Neutrophil (primary cell): ENCODE measurements at regions not wholly inside any gene's neighbourhood (a gene's known extent, or its start where the extent isn't known, plus 50 kb on each side); places are given as distances from the start of the nearest gene placed in this dataset.

Source experiments
- H3K27ac ChIP-seq: fragments of 200-600 bp; sonication (generic); 2 replicates; pipeline ENCODE4 v1.5.1; 2016; ENCODE audit warnings: mild to moderate bottlenecking, moderate library complexity
- H3K27me3 ChIP-seq: fragments of 200-600 bp; sonication (generic); 2 replicates; pipeline ENCODE4 v1.6.0; 2016; ENCODE audit warnings: mild to moderate bottlenecking
- H3K36me3 ChIP-seq: fragments of 200-600 bp; sonication (generic); 2 replicates; pipeline ENCODE4 v1.5.1; 2017
- H3K4me1 ChIP-seq, 2 experiments: fragments of 200-600 bp in 1 of 2; sonication (generic) in 1 of 2; 1 replicate in 1 of 2; 2 replicates in 1 of 2; pipeline versions ENCODE4 v1.5.1 to v1.6.1; 2013 to 2016; ENCODE audit warnings: low read depth in 1 of 2, low read length in 1 of 2, mild to moderate bottlenecking in 1 of 2, moderate library complexity in 1 of 2; ENCODE audit not compliant: control insufficient read depth in 1 of 2, insufficient read depth in 1 of 2
- H3K4me3 ChIP-seq, 2 experiments: fragments of 200-600 bp in 1 of 2; sonication (generic) in 1 of 2; 1 replicate in 1 of 2; 2 replicates in 1 of 2; pipeline ENCODE4 v1.5.1; 2013 to 2016; ENCODE audit warnings: low read depth in 1 of 2, low read length in 1 of 2, mild to moderate bottlenecking in 1 of 2, moderate library complexity in 1 of 2
- H3K9me3 ChIP-seq: fragments of 200-600 bp; sonication (generic); 2 replicates; pipeline ENCODE4 v1.5.1; 2016
- TF ChIP-seq, protein P1 (sequence below): fragments of 200-600 bp; sonication (generic); IDR thresholded peaks from 2 replicates; pipeline ENCODE4 v1.5.1; 2016; ENCODE audit warnings: antibody characterized with exemption

GRCh38 chr2:60309941-60310660 is 243.4 kb downstream of the BCL11A start:
- no peak overlapping the region for H3K27ac ChIP-seq
- no peaks in the 10 kb centered on the region for H3K9me3 ChIP-seq
- H3K4me1 ChIP-seq = peaks cover 5 to 7% of the 10 kb centered on the region in 2 experiments
- TF ChIP-seq, protein P1, sequence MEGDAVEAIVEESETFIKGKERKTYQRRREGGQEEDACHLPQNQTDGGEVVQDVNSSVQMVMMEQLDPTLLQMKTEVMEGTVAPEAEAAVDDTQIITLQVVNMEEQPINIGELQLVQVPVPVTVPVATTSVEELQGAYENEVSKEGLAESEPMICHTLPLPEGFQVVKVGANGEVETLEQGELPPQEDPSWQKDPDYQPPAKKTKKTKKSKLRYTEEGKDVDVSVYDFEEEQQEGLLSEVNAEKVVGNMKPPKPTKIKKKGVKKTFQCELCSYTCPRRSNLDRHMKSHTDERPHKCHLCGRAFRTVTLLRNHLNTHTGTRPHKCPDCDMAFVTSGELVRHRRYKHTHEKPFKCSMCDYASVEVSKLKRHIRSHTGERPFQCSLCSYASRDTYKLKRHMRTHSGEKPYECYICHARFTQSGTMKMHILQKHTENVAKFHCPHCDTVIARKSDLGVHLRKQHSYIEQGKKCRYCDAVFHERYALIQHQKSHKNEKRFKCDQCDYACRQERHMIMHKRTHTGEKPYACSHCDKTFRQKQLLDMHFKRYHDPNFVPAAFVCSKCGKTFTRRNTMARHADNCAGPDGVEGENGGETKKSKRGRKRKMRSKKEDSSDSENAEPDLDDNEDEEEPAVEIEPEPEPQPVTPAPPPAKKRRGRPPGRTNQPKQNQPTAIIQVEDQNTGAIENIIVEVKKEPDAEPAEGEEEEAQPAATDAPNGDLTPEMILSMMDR = no peak
- H3K36me3 ChIP-seq = no peaks in the 10 kb centered on the region
- H3K27me3 ChIP-seq = no peaks in the 10 kb centered on the region
- no peak overlapping the region for H3K4me3 ChIP-seq

DNA sequence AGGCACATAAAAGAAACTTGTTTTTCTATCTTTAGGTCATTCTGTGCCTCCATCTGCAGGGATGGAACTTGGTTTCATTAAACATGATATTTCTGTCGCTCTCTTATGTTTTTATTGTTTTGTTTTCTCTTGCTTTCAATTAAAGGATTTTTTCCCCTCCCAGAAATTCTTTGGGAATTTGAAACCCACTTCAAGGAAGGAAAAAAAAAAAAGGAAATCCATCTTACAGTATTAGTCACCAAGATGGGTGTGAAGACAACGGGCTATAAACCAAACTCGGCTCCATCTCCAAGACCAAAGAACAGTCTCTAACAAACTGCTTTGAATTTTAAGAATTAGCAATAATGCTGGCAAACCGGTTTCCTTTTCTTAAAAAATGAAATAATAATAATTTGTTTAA is 244.1 kb downstream of the BCL11A start:
- H3K27ac ChIP-seq = no peak overlapping the region

DNA sequence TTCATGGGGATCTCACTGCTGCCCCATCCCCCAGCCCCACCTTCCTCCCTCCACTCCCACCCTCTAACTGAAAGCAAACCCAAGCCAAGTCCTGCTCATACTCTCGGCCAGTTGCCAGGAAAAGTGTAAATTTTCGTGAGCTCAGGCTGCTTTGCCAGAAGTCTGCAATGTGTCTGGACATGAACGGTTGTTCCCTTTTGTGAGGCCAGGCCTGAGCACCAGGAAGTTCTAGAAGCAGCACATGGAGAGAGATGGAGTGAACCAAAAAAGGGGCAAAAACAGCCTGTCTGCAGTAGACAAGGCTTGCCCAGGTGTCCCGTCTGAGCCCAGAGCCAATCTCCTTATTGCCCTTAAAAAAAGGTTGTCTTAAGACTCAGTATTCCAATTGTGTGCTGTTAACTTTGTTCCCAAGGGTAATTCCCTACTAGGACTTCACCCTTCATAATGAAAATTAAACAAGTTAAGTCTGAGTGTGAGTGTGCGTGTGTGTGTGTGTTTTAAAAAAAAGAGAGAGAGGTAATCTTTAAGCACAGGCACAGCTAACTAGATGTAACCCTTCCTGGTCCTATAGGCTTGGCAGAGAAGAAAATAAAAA is 247.1 kb downstream of the BCL11A start:
- Histone ChIP-seq H3K9me3 (no peaks in the 10 kb centered on the region), H3K27me3 (no peaks in the 10 kb centered on the region), H3K36me3 (no peaks in the 10 kb centered on the region), H3K4me1 (peaks cover 30 to 35% of the 10 kb centered on the region in 2 experiments), H3K4me3 (no peak overlapping the region), H3K27ac (no peak overlapping the region)
- TF ChIP-seq, protein P1 = no peak

More for the DNA sequence above, 244.1 kb downstream of the BCL11A start:
- no peaks in the 10 kb centered on the region for H3K9me3 ChIP-seq
- no peaks in the 10 kb centered on the region for H3K36me3 ChIP-seq
- no peak overlapping the region for H3K4me3 ChIP-seq
- TF ChIP-seq, protein P1 = no peak
- H3K27me3 ChIP-seq = no peaks in the 10 kb centered on the region
- H3K4me1 ChIP-seq = peaks cover 5 to 9% of the 10 kb centered on the region in 2 experiments

DNA sequence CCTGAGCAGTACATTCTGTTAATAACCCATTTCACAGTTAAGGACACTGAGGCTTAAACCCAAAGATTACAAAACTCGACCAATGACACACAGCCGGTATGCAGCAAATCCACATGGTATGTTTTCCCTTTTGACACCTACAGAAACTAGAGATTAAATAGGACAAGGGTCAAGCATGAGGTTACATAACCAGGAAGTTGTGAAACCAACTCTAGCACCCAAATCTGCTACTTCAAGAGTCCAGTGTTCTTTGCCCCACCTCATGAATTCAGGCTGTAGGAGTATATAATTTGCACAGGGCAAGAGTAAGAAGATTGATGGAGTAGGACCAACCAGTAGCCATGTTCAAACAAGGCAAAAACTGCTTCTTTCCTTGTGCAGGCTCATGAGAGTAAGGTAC is 249.8 kb downstream of the BCL11A start:
- no peaks in the 10 kb centered on the region for H3K9me3 ChIP-seq
- peaks cover 30 to 35% of the 10 kb centered on the region in 2 experiments for H3K4me1 ChIP-seq
- TF ChIP-seq, protein P1 = no peak
- peak overlapping the region; percentile 24 for H3K27ac ChIP-seq
- H3K4me3 ChIP-seq = no peak overlapping the region
- H3K27me3 ChIP-seq = no peaks in the 10 kb centered on the region
- no peaks in the 10 kb centered on the region for H3K36me3 ChIP-seq

DNA sequence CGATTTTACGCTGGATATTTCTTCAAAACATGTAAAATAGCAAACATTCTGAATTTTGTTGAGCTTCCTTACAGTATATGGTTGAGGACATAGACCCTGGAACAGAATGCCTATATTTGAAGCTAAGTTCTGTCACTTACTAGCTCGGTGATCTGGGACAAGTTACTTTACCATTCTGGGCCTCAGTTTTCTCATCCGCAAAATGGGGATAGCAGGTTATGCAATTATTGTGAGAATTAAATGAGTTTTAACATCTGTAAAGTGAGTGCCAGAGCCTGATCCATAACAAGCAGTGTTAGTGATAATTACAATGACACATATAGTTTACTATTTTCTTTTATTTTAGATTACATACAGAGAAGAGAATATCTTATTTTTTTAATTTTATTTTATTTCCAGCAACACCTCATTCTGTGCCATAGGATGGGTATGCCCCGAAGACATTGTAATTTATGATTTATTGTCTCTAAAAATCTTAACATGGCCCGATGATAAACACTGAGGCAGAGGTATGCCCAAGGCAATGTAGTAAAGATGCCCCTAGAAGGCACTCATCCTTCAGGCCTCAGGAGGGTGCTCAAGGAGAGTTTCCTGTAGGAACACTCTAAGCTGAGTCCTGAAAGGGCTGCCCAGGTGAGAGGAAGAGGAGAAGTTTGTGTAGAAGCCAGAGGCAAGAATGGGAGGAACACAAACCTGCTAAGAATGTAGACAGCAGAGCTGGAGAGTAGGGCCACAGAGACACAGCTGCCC is 250.9 kb downstream of the BCL11A start:
- H3K27me3 ChIP-seq = no peaks in the 10 kb centered on the region
- H3K4me1 ChIP-seq = peaks cover 30 to 35% of the 10 kb centered on the region in 2 experiments
- no peak overlapping the region for H3K4me3 ChIP-seq
- TF ChIP-seq, protein P1 = no peak
- H3K27ac ChIP-seq = peak overlapping the region; percentile 24
- no peaks in the 10 kb centered on the region for H3K36me3 ChIP-seq
- H3K9me3 ChIP-seq = no peaks in the 10 kb centered on the region
